H9 (cell line): ENCODE measurements at regions not wholly inside any gene's neighbourhood (a gene's known extent, or its start where the extent isn't known, plus 50 kb on each side); places are given as distances from the start of the nearest gene placed in this dataset.

Source experiments
- DNase-seq: peaks from one replicate; pipeline ENCODE4 v3.0.0-alpha.2; 2017
- H2AFZ ChIP-seq: one replicate; pipeline ENCODE4 v1.6.1; 2013; ENCODE audit warnings: mild to moderate bottlenecking, low read length, control low read depth, moderate library complexity
- H2AK5ac ChIP-seq: 2 replicates; pipeline ENCODE4 v1.6.1; 2013; ENCODE audit warnings: low read length, control low read depth, mixed read lengths; ENCODE audit not compliant: insufficient read length
- H2BK120ac ChIP-seq: one replicate; pipeline ENCODE4 v1.6.1; 2013; ENCODE audit warnings: low read depth, mild to moderate bottlenecking, low read length, control low read depth, inconsistent platforms; ENCODE audit not compliant: poor library complexity, severe bottlenecking
- H2BK12ac ChIP-seq: 2 replicates; pipeline ENCODE4 v1.6.1; 2013; ENCODE audit warnings: low read length, control low read depth, mixed read lengths, low read depth; ENCODE audit not compliant: insufficient read length
- H2BK15ac ChIP-seq: 2 replicates; pipeline ENCODE4 v1.6.1; 2013; ENCODE audit warnings: low read depth, low read length, control low read depth
- H2BK20ac ChIP-seq: one replicate; pipeline ENCODE4 v1.6.1; 2013; ENCODE audit warnings: low read depth, mild to moderate bottlenecking, low read length, control low read depth, inconsistent platforms; ENCODE audit not compliant: poor library complexity, severe bottlenecking
- H2BK5ac ChIP-seq: 2 replicates; pipeline ENCODE4 v1.6.1; 2013; ENCODE audit warnings: low read length, control low read depth, mixed read lengths; ENCODE audit not compliant: insufficient read length
- H3K14ac ChIP-seq: 2 replicates; pipeline ENCODE4 v1.6.1; 2013; ENCODE audit warnings: low read length, control low read depth; ENCODE audit not compliant: insufficient read depth
- H3K18ac ChIP-seq: 2 replicates; pipeline ENCODE4 v1.6.1; 2013; ENCODE audit warnings: low read depth, mild to moderate bottlenecking, mixed read lengths, low read length, control low read depth; ENCODE audit not compliant: insufficient read length
- H3K23ac ChIP-seq: 2 replicates; pipeline ENCODE4 v1.6.1; 2013; ENCODE audit warnings: low read length, control low read depth, mixed read lengths, low read depth; ENCODE audit not compliant: insufficient read length
- H3K23me2 ChIP-seq: 2 replicates; pipeline ENCODE4 v1.6.1; 2013; ENCODE audit warnings: low read depth, mild to moderate bottlenecking, mixed read lengths, low read length, control low read depth; ENCODE audit not compliant: insufficient read length, poor library complexity, severe bottlenecking
- H3K27ac ChIP-seq: 2 replicates; pipeline ENCODE4 v1.5.1; 2013; ENCODE audit warnings: low read length, control low read depth, mixed read lengths, low read depth; ENCODE audit not compliant: insufficient read length
- H3K27me3 ChIP-seq: 2 replicates; pipeline ENCODE4 v1.6.1; 2013; ENCODE audit warnings: low read length, control low read depth, inconsistent platforms; ENCODE audit not compliant: insufficient read depth
- H3K4ac ChIP-seq: 2 replicates; pipeline ENCODE4 v1.6.1; 2013; ENCODE audit warnings: low read depth, mild to moderate bottlenecking, control low read depth, inconsistent platforms, low read length, moderate library complexity
- H3K4me1 ChIP-seq: 2 replicates; pipeline ENCODE4 v1.6.1; 2013; ENCODE audit warnings: low read length, control low read depth, inconsistent platforms; ENCODE audit not compliant: insufficient read depth
- H3K4me2 ChIP-seq: 2 replicates; pipeline ENCODE4 v1.6.1; 2013; ENCODE audit warnings: low read length, control low read depth, mixed read lengths; ENCODE audit not compliant: insufficient read length, insufficient read depth
- H3K56ac ChIP-seq: 2 replicates; pipeline ENCODE4 v1.6.1; 2013; ENCODE audit warnings: low read depth, mild to moderate bottlenecking, mixed read lengths, low read length, control low read depth; ENCODE audit not compliant: insufficient read length
- H3K79me1 ChIP-seq: 2 replicates; pipeline ENCODE4 v1.6.1; 2013; ENCODE audit warnings: low read depth, mild to moderate bottlenecking, moderate library complexity, low read length, control low read depth, inconsistent platforms; ENCODE audit not compliant: insufficient read depth, poor library complexity, severe bottlenecking
- H3K79me2 ChIP-seq: 2 replicates; pipeline ENCODE4 v1.6.1; 2013; ENCODE audit warnings: low read length, control low read depth, inconsistent platforms; ENCODE audit not compliant: insufficient read depth
- H3K9ac ChIP-seq: 2 replicates; pipeline ENCODE4 v1.6.1; 2013; ENCODE audit warnings: low read length, control low read depth, mixed read lengths; ENCODE audit not compliant: insufficient read length; ENCODE audit errors: extremely low read depth
- H3K9me3 ChIP-seq: one replicate; pipeline ENCODE4 v1.6.1; 2013; ENCODE audit warnings: low read depth, low read length, inconsistent platforms; ENCODE audit not compliant: control insufficient read depth
- H3T11ph ChIP-seq: one replicate; pipeline ENCODE4 v1.6.1; 2013; ENCODE audit warnings: mild to moderate bottlenecking, low read length, control low read depth, inconsistent platforms
- H4K20me1 ChIP-seq: one replicate; pipeline ENCODE4 v1.6.1; 2013; ENCODE audit not compliant: control insufficient read depth, insufficient read length, insufficient read depth
- H4K5ac ChIP-seq: 2 replicates; pipeline ENCODE4 v1.6.1; 2013; ENCODE audit warnings: low read depth, mild to moderate bottlenecking, mixed read lengths, low read length, control low read depth; ENCODE audit not compliant: insufficient read length
- H4K8ac ChIP-seq: replicated peaks from 2 replicates; pipeline ENCODE4 v1.6.1; 2013; ENCODE audit warnings: low read length, control low read depth, mixed read lengths, low read depth; ENCODE audit not compliant: insufficient read length
- H4K91ac ChIP-seq: 2 replicates; pipeline ENCODE4 v1.6.1; 2013; ENCODE audit warnings: low read depth, mild to moderate bottlenecking, moderate library complexity, mixed read lengths, low read length, control low read depth; ENCODE audit not compliant: insufficient read length
- H3K27ac Mint-ChIP-seq, 3 experiments: 2 replicates in 2 of 3; 3 replicates in 1 of 3; pipeline ENCODE4 v1.8.0; 2020 to 2021; ENCODE audit warnings: mixed read lengths in 3 of 3, mild to moderate bottlenecking in 1 of 3, moderate library complexity in 1 of 3
- H3K27me3 Mint-ChIP-seq: 2 replicates; pipeline ENCODE4 v1.8.0; 2021; ENCODE audit warnings: low read depth, mild to moderate bottlenecking, moderate library complexity, mixed read lengths
- H3K36me3 Mint-ChIP-seq, 3 experiments: 2 replicates in 2 of 3; 3 replicates in 1 of 3; pipeline ENCODE4 v1.8.0; 2020 to 2021; ENCODE audit warnings: low read depth in 3 of 3, mixed read lengths in 3 of 3; ENCODE audit not compliant: insufficient read depth in 1 of 3
- H3K4me1 Mint-ChIP-seq, 2 experiments: 2 replicates each; pipeline ENCODE4 v1.8.0; 2020; ENCODE audit warnings: mixed read lengths in 2 of 2
- H3K4me3 Mint-ChIP-seq, 2 experiments: 2 replicates in 1 of 2; 3 replicates in 1 of 2; pipeline ENCODE4 v1.8.0; 2020 to 2021; ENCODE audit warnings: mild to moderate bottlenecking in 2 of 2, mixed read lengths in 2 of 2, moderate library complexity in 1 of 2
- H3K9me3 Mint-ChIP-seq, 2 experiments: 2 replicates in 1 of 2; 3 replicates in 1 of 2; pipeline ENCODE4 v1.8.0; 2020; ENCODE audit warnings: mild to moderate bottlenecking in 2 of 2, mixed read lengths in 2 of 2, moderate library complexity in 1 of 2
- CTCF ChIP-seq: fragments of 200-600 bp; sonication (generic); conservative IDR thresholded peaks from 3 replicates; pipeline ENCODE4 v1.8.0; 2021; ENCODE audit warnings: antibody characterized with exemption, mild to moderate bottlenecking

GRCh38 chr11:94675813-94676212 lies 92.3 kb upstream of the AMOTL1 start:
- Histone ChIP-seq H3K18ac (no peak overlapping the region), H2AFZ (no peak overlapping the region), H3K79me2 (no peaks in the 10 kb centered on the region), H2AK5ac (no peak overlapping the region), H4K20me1 (no peaks in the 10 kb centered on the region), H3K23me2 (no peaks in the 10 kb centered on the region), H3K79me1 (no peaks in the 10 kb centered on the region), H2BK120ac (no peak overlapping the region), H2BK12ac (no peak overlapping the region), H3K4me2 (no peak overlapping the region), H3K23ac (no peak overlapping the region), H3K9me3 (peaks cover 13% of the 10 kb centered on the region), H2BK20ac (no peak overlapping the region), H3K9ac (no peak overlapping the region), H3K4me1 (no peaks in the 10 kb centered on the region), H2BK15ac (no peak overlapping the region), H3K56ac (no peak overlapping the region), H3T11ph (no peak overlapping the region), H2BK5ac (no peak overlapping the region), H3K27ac (no peak overlapping the region), H4K91ac (no peak overlapping the region), H4K8ac (no peak overlapping the region), H4K5ac (no peak overlapping the region), H3K27me3 (no peaks in the 10 kb centered on the region), H3K14ac (no peak overlapping the region), H3K4ac (no peak overlapping the region)
- DNase-seq, result no peak
- TF ChIP-seq CTCF, result no peak
- Mint-ChIP-seq H3K36me3 (peaks cover 5 to 8% (median 6%) of the 10 kb centered on the region in 3 experiments; a peak in 6 of 7 replicates), H3K27ac (no peak overlapping the region), H3K4me3 (no peak overlapping the region), H3K4me1 (peaks cover 0 to 11% of the 10 kb centered on the region in 2 experiments; a peak in 2 of 4 replicates), H3K27me3 (no peaks in the 10 kb centered on the region; the same call in 1 of the 2 replicates), H3K9me3 (peaks cover 4% of the 10 kb centered on the region in 2 experiments; a peak in 4 of 5 replicates)
